Panc1 (cell line): ENCODE measurements at regions not wholly inside any gene's neighbourhood (a gene's known extent, or its start where the extent isn't known, plus 50 kb on each side); places are given as distances from the start of the nearest gene placed in this dataset.

ENCODE experiments used
- CTCF ChIP-seq: fragments of 450-650 bp; IDR thresholded peaks from 2 replicates; pipeline ENCODE4 v1.5.1; 2017; ENCODE audit warnings: mild to moderate bottlenecking
- POLR2AphosphoS5 ChIP-seq: IDR thresholded peaks from 2 replicates; pipeline ENCODE4 v1.6.1; 2012; ENCODE audit warnings: mild to moderate bottlenecking, low read depth, low read length, moderate library complexity
- REST ChIP-seq, 2 experiments: IDR thresholded peaks; 2 replicates each; pipeline ENCODE4 v1.6.1; 2011 to 2012; ENCODE audit warnings: low read depth in 2 of 2, control low read depth in 1 of 2, low read length in 1 of 2, mild to moderate bottlenecking in 1 of 2, moderate library complexity in 1 of 2; ENCODE audit not compliant: insufficient read depth in 1 of 2
- SIN3A ChIP-seq: IDR thresholded peaks from 2 replicates; pipeline ENCODE4 v1.6.1; 2012; ENCODE audit warnings: low read depth, mild to moderate bottlenecking, low read length, moderate library complexity, borderline replicate concordance; ENCODE audit not compliant: insufficient read depth
- TCF7L2 ChIP-seq: IDR thresholded peaks from 2 replicates; pipeline ENCODE4 v1.6.1; 2011; ENCODE audit warnings: mild to moderate bottlenecking, low read depth, low read length, inconsistent platforms

GRCh38 chr3:176595307-176595706 lies 602.0 kb downstream of the TBL1XR1 start:
- TF ChIP-seq CTCF (no peak), SIN3A (no peak), REST (IDR thresholded peaks at IDR 0.05; ENCODE audit: insufficient read depth in 1 of 2, low read depth in 2 of 2, low read length in 1 of 2) (no peak), TCF7L2 (no peak), POLR2AphosphoS5 (no peak)
